HG03045 (cell line): ENCODE measurements at regions not wholly inside any gene's neighbourhood (a gene's known extent, or its start where the extent isn't known, plus 50 kb on each side); places are given as distances from the start of the nearest gene placed in this dataset.

Experiments used
- ATAC-seq: cut with Tn5 transposase; IDR thresholded peaks from one replicate; pipeline ENCODE4 v1.9.1; 2021; ENCODE audit warnings: mild to moderate bottlenecking, moderate library complexity; ENCODE audit not compliant: unreplicated experiment

DNA sequence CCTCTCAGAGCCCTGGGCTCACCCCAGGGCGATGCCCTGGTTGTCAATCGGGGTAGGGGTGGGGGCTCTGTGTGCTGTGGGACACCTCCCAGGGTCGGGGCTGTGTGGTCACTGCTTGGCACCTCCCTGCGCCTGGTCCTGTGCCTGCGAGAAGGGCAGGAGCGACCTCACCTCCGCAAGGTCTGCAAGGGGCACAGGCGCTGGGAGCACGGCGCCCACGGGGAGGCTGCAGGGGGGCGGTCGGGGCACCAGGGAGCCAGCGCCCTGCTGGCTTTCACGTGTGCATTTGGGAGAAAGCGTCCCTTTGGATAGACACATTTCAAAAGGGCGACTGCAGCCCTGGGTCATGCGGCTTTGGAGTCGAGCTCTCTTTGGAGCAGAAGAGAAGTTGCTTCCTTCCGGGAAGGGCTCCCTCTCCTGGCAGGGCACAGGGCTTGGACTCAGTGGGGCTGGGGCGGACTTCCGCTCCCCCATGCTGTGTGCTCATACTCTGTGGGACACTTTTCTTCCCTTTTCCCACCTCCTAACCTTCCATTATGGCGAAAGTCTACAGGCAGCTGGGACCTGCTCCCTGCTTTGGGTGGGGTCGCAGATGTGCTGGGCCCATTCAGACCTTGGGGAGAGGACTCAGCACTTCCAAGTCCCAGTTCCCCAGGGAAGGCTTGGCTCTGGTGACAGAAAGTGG lies 52.9 kb upstream of the SLC28A3 start:
- ATAC-seq, result no peak

DNA sequence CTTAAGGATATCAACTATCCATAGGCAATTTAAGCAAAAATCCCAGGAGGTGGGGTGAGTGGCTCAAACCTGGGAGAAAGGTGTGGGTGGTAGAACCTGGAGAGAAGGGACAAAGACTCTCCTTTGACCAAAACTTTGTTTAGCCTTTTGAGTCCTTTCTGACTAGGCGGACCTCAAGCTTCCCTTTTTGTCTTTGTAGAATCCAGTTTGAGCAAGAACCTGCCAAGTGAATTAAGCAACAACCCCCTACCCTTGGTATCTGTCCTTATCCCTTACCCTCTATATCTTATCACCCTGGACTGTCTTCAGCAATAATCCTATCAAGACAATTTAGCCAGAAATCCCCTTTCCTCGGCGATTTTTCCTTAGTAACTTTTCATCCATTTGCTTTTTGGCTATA lies 53.5 kb upstream of the SLC28A3 start:
- ATAC-seq, result no peak

DNA sequence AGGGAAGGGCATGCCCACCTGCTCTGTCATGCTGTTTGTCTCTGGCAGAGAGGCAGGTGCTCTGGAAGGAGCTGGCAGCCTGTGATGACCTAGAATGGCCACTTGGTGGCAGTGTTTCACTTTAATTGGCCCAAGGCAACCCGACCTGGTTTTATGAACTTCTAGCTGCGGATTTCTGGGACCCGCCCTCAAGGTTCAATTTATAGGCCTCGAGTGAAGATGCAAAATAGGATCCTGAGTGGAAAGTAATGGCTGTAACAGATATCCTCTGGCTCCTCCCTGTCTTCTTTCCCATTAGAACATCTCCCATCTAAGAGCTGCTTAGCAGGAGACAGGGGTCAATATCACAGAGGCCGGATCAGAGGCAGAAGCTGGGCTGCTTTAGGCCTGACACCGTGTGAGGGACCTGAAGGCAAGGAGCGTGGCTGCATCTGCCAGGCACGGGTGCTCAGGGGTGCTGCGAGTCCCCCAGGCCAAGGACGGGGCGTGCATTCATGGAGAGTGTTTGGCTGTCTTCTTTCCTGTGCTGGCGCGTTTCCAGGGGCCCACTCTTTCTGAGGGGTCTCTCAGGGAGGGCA lies 56.7 kb upstream of the SLC28A3 start:
- ATAC-seq, result peak; percentile 64

DNA sequence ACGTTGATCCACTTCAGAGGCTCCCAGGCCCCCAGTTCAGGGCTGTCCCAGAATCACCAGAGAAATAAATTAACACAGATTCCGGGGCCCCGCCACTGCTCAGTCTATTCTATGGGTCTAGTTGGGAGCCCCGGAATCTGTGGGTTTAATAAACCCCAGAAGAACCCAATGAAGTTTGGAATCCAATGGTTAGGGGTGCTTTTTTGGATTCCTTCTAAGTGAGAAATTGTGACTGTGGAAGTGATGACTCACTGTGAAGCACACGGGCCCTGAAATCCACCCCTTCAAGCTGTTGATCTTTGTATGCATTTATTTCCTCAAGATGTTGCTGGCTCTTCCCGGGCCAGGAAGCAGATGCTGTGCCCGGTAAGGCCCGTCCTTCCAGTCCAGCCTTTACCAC lies 57.3 kb upstream of the SLC28A3 start:
- no peak for ATAC-seq

DNA sequence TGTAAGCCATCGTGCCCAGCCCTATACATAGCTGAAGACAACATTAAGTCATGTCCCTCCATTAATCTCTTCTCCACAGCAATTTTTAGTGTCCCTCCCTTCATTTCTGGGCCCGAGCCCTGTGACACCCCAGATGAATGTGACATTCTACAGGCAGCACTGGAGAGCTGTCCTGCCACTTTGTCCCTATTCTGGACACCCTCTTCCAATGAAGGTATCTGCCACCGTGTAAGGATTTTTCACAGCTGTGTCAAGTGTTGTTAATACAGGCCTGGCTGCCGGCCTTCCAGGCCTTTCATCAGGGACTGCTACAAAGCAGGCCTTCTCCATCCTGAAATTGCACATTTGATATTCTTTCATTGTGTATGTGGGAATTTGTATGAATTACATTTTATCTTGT lies 62.0 kb upstream of the SLC28A3 start:
- no peak for ATAC-seq

DNA sequence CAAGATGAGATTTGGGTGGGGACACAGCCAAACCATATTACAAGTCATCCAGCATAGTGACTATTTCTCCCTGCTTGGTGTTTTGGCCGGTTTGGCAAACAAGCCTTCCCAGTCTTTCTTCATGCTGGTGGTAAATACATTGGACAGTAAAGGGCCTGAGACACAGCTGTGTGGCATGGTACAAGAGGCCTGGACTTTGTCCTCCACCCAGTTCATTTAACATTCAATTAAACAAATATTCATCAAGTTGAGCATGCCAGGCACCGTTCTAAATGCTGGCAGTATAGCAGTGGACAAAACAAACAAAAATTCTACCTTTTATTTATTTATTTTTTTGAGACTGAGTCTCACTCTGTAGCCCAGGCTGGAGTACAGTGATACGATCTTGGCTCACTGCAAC lies 62.7 kb upstream of the SLC28A3 start:
- no peak for ATAC-seq

DNA sequence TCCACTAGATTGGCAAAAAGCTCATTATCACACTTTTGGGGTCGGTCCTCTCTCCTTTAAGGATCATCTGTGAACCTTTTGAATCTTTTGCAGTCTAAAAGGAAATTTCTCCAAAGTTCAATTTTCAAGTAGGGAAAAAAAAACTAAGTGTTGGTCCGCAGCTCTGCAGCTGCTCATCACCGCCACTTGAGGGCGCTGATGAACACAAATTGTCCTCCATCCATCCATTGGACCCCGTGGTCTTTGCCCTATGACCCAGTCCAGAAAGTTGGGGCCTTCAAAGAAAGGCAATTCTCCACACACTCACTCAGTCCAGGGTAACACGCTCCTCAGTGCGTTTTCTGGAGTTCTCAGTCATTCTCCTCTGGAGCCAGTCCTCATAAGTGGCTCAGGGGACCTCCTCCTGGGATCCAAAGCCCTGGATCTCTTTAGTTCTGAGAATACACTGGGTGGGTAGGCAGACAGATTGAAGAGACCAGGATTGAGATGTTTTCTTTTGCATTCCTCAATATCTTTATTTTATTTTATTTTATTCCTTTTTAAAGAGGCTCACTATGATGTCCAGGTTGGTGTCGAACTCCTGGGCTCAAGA lies 63.6 kb upstream of the SLC28A3 start:
- ATAC-seq, result no peak

DNA sequence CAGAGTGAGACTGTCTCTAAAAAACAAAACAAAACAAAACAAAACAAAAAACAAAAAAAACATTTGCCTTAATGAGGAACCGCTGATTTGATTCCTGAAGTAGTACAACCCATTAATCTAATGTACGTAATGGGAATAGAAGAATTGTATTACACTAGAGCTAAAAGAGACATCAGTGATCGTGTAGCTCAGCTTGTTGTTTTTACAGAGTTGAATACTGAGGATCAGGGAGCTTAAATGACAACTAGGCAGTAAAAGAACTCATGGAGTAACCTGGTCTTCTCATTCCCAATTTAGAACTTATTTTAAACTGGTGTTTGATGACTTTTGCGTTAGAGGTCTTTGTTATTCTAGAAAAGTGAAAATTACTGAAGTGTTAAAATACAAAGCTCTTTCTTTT lies 65.1 kb upstream of the SLC28A3 start:
- no peak for ATAC-seq

DNA sequence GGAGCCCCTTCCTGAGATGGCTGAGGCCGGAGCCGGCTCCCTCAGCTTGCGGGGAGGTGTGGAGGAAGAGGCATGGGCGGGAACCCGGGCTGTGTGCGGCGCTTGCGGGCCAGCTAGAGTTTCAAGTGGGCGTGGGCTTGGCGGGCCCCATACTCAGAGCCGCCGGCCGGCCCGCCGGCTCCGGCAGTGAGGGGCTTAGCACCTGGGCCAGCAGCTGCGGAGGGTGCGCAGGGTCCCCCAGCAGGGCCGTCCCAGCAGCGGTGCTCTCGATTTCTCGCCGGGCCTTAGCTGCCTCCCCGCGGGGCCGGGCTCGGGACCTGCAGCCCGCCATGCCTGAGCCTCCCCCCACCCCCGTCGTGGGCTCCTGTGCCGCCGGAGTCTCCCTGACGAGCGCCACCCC lies 67.9 kb upstream of the SLC28A3 start:
- ATAC-seq, result no peak

DNA sequence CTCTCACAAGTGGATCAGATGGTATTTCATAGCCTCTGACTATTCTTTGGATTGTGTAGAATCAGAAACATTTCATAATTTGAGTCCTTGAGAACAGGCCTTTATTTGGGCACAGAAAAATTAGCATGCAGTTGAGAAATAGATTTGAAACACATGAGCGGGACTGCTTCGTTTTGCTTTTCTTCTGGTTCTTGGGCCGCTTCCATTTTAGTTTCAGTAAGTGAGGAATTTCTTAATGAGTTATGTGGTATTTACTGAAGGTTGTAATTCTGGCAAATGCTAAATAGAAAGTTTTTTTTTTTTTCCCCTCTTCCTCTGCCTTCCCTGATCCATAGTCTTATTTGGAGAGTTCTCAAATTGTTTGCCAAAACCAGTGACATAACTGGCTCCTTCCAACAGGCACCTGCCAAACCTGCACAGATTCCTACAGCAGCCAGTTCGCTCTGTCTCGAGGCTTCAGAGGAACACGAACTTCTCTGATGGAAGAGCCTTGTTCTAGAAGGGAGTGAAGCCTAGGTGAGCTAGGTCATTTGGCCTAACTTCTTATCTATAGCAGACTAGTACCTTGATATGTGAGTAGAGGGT lies 71.2 kb upstream of the SLC28A3 start:
- ATAC-seq, result no peak

DNA sequence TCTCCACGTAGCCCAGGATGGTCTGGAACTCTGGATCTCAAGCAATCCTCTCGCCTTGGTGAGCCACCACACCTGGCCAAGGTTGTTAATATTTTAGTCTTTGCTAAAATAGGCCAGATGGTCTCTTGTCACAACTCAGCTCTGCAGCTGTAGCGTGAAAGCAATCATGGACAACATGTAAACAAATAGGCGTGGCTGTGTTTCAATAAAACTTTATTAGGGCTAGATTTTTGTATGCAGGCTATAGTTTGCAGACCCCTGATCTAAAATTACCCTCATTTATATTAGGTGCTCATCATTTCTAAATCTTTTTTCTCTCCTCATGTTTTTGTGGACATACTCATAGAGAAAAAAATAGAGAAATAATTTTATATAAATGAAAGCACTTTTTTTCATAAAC lies 72.1 kb upstream of the SLC28A3 start:
- ATAC-seq, result no peak

DNA sequence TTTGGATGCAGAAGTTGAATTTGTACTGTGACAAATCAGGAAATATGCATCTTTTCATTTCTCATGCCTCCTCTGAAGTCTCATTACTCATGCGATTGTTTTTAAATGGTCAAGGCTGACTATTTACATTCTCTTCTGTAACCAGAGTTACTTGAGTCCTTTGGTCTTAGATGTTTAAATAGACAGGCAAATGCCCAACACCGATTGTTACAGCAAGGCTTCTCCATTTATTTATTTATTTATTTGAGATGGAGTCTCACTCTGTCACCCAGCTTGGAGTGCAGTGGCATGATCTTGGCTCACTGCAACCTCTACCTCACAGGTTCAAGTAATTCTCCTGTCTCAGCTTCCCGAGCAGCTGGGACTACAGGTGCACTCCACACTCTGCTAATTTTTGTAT lies 72.7 kb upstream of the SLC28A3 start:
- no peak for ATAC-seq

DNA sequence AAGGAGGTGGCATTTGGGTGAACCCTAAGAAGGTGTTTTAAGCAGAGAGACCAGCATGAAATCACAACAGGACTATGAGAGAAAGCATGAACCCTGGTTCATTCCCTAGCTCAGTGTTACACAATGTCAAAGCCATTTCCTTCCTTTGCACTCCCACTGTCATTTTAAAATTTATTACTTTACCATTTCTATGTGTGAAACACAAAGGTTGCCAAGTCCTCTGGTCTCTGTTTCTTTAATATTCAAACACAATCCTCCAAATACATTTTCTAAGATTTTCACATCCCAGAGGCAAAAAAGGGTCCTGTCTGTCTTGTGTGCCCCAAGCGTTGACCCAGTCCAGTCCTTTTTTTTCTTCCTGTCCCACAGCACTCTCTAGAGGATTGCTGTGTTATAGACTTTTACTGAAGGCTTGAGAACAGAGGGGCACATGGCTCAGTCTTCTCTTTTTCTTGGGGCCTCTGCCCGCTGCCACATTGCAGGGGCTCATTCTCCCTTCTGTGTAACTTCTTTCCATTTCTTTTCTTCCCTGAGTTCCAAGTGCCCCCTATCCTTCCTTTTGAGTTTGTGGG lies 78.6 kb upstream of the SLC28A3 start:
- no peak for ATAC-seq

DNA sequence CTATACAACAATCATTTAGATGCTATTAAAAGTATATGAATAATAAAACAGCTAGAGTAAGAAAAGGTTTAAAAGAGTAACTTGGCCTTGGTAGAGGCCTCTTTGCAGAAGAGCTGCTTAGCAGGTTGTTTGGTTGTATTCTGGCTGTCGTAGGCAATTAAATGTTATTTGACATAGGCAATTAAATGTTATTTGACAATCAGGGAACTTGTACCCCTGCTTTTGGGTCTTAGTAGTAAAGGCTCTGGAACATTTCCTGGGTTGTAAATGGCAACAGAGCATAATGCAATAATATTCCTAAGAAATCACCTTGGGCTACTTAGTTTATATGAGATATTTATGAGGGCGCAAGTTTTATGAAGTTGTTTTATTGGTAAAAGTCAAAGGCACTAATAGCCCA lies 84.4 kb upstream of the SLC28A3 start:
- ATAC-seq, result no peak

DNA sequence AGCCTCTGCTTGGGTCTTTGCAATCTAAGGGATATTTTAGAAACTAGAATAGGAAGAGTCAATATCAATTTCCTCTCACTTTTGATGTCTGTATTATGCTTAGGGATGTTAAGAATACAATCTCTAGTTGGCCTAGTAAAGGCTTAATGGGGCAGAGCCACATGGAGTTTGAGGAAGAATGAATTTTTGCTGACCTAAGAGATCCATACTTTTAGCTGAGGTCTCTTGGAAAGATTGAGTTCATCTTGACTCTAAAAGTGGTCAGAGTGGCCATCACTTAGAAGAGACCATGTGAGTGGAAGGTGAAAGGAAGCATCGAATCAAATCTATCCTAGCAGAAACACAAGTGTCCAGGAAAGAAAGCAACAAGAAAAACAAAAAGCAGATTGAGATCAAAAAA lies 92.2 kb upstream of the SLC28A3 start:
- ATAC-seq, result no peak

DNA sequence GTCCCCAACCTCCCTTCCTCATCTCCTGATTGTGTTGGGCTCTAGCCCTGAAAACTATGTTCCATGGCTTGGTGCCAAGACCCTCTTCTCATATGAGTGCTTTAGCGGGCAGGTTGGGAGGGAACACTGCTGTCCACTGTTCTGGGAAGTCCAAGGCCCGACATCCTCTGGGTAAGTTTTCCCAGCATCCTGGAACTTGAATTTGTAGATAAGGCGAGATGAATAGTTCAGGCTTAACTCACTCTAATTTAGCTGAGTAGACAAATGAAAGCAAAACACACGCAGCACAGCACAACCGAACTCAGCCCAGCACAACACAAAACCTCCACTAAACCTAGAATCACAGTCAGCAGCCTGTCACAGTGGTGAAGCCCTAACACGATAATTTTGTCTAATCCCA lies 95.3 kb upstream of the SLC28A3 start:
- no peak for ATAC-seq

DNA sequence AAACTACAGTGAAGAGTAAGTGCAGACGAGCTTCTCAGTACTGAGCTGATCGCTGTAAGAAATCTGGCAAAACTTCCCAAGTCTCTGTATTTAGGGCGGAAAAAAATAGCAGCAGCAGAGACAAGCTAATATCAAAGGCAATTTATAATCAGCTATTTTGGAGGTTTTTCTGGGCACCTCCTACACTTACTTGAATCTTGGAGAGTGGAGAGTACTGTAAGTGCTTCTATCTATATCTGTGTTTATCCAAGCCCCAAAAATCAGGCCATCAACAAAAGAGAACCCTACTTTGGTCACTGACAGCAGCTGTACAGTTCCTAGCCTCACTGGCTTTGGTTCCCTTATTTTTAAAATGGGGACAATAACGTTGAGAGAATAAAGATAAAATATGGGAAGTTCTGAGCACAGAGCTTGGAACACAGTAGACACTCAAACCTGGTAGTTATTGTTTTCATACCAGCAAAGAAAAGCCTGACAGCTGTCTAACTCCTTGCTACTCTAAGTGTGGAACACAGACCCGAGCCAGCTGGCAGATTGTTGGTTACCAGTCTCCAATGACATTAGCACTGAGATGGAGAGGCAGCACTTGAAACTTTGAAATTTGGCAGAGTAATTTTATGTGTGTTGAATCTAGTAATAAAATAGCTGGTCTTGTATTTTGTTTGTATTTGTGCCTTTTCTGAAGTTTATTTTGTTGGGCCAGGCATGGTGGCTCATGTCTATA lies 96.0 kb upstream of the SLC28A3 start:
- ATAC-seq, result no peak

DNA sequence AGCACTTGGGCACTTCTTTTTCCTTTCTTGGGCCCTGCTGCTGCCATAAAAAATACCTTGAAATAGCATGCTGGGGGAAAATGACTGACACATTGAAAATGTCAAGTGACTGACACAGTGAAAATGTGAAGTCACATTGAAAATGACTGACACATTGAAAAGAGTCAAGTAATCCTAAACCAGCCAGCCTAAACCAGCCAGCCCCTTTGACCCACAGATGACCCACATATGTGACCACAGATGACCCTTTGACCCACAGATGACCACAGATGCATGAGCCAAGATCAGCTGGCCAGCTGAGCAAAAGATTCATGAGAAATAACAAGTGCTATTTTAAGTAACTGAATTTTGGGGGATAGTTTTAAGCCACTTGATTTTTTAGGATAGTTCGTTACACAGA lies 97.8 kb upstream of the SLC28A3 start:
- no peak for ATAC-seq

DNA sequence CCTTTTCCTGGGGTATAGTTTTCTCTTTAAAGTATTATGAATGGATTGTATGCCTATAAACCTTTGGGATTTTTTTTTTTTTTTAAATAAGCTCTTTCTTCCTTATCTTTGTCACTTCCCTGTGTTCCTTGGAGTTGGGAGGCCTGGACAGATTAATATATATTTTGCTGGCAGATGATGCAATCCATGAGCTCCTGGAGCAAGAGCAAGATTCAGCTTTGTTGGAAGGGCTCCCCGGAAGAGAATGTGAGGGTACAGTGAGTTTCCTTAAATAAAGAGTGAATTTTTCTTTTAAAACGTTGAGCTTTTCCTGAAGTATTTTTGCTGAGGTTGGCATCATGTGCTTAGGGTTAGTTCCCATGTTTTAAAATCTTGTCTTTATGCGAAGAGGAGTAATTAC lies 98.7 kb upstream of the SLC28A3 start:
- no peak for ATAC-seq

DNA sequence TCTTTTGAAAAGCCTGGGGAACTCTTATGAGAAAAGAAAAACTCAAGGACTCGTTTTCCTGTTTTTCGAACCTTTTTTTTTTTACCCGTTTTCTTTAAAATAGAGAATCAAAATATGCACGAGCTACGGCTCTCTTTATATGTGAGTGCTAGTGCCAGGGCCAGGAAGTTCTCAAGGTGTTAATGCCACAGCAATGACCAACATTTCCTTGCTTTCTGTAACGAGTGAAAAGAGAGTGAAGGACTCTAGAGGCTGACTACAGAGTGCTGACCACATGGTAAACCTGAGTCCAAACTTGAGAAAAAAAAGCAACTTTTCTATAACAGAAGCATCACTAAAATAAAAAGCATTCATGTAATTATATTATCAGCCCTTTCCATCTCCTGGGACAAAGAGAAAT lies 102.2 kb upstream of the SLC28A3 start:
- ATAC-seq, result no peak

DNA sequence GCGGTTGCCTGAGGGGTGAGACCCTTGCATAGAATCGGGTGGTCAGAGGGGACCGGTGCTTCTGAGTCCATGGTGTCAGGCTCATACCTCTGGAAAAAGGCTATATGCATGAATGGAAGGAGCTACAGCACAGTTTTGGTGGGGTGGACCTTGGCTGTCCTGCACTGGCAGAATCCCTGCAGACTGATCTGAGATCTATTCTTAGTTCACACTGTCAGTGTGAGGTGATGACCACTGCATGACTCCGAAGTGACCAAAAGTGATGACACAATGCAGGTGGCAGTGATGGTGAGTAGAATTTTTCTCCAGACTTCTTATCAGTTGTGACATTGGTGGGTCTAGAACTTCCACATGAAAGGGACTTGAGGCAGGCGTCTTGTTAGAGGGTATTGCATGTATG lies 105.2 kb upstream of the SLC28A3 start:
- no peak for ATAC-seq
